ENCODE measurements at regions not wholly inside any gene's neighbourhood (a gene's known extent, or its start where the extent isn't known, plus 50 kb on each side); places are given as distances from the start of the nearest gene placed in this dataset.

DNA sequence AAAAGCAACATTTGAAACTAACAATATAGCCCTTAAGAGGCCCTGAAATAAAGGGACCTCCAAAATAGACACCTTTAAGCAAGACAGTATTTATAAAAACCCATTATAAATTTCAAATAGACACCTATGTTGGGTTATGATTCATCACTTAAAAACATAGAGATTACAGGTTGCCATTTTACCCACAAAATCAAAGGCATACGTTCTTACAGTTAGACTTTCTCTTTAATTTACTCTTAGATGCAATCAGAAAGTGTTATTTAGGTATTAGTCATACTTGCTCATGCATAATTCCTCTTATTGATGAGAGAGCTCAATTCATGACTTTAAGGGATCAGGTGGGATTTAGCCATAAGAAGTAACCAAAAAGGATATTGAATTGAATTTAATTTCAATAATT, 51.5 kb upstream of the TMEM200A start:
- DNase-seq (ENCODE audit: low spot score): no peak

DNA sequence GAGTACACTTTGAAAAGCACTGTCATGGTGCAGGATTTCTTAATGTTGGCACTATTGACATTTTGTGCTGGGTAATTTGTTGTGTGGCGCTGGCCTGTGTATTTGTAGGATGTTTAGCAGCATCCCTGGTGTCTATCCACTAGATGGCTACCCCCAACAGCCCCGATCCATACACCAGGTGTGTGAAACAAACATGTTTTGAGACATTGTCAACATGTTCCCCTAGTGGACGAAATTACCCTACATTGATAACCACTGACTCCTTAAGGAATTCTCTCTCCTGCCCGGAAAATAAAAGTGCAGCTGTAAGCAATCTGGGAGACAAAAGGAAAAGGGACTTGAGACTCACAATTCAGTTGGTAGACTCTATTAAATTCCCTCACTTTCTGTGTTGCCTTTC, 52.6 kb upstream of the TMEM200A start:
- DNase-seq (ENCODE audit: low spot score): no peak

DNA sequence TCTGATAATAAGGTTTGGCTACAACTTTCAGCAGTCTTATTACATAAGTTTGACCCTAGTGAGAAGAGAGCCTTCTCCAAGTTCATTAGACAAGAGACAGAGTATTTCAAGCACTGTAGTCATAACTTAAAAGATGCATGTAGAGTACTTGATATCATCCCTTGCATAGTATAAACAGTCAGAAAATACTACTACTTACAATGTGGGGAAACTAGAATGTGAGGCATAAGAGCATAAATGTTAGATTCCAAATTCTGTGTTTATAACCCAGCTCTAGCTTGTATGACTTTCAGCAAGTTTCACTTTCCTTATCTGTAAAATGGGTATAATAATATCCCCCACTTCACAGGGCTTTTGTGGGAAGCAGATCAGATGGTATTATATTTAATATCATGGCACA, 56.8 kb upstream of the TMEM200A start:
- no peak for DNase-seq (ENCODE audit: low spot score)

DNA sequence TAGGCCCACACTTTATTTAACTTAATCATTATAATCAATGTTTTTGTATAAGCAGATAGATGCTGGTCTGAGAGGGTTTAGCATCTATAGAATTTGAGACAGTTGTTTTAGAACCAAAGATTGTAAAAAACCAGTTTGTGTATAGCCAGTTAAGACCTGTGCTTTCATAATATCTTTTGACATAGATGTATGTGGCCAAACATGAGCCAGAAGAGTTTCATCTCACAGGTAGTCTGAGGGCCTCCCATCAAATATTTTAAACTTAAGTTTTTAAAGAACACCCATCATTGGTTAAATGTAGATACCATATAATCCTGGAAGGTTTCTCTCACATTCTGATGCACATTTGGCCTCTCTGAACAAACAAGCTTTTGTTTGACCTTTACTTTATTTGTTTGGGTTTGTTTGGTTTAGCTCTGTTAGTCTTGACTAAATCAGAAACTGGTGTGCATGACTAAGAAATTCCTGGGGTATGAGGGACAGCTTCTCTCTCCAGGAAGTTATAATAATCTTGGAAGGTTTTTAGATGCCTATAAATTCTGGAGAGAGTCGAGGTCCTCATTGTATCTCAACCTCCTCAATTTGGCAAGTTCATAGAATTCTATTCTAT, 58.0 kb upstream of the TMEM200A start:
- no peak for DNase-seq (ENCODE audit: low spot score)

DNA sequence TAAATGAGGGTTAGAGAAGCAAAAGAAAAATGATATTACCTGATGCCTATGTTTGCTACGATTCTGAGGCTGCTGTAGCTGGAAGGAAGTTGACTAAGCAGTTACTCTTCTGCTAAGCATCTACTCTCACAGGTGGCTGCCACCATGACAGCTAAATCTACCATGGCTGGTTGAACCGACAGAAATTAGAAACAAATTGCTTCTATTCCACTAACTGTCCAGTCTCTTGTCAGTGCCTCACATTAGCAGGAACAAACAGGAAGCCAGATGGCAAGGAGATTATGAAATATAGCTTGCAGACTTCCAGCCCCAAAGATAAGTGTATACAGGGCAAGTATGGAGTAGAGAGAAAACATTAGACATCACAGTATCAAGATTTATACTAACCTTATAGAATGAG, 59.4 kb upstream of the TMEM200A start:
- DNase-seq (ENCODE audit: low spot score): no peak

DNA sequence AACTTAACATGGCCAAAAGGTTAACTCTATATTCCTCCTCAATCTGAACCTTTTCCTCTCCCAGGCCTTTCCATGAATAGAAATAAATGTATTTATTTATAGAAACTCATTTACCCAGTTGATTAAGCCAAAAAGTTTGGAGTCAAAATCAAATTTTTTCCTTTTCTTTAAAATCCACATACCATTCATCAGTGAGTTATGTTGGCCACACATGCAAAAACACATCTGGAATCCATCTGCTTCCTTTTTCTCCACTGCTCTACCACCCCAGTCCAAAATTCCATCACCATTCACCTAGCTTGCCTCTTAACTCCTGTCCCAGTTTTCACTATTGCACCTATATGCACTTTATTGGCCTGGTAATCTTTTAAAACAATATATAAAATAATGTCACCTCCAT, 62.4 kb upstream of the TMEM200A start:
- DNase-seq (ENCODE audit: low spot score): no peak

DNA sequence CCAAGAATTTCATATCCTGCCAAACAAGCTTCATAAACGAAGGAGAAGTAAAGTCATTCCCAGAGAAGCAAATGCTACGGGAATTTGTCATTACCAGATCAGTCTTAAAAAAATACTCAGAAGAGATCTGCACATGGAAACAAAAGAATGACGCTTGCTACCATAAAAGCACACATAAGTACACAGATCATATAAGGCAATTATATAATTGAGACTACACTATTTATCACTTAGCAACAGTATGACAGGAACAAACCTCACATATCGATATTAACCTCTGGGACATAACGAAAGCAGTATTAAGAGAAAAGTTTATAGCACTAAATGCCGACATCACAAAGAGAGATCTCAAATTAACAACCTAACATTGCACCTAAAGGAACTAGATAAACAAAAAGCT, 67.6 kb upstream of the TMEM200A start:
- DNase-seq (ENCODE audit: low spot score): no peak

DNA sequence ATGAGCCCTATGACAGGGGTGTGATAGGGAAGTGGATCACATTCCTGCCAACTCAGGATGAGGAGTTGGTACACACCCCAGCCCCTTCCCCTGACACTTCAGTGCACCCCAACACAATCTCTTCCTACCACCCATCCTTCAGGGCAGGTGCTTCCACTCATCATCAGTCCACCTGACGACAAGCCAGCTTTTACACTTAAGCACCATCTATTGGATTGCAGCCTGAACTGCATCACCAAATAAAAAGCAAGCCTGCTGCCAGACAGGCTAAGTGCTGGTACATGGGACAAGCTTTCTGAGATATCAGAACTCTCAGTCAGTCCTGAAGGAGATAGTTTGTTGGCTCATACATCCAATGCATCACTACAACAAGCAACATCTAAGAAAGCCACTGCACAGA, 69.0 kb upstream of the TMEM200A start:
- no peak for DNase-seq (ENCODE audit: low spot score)

DNA sequence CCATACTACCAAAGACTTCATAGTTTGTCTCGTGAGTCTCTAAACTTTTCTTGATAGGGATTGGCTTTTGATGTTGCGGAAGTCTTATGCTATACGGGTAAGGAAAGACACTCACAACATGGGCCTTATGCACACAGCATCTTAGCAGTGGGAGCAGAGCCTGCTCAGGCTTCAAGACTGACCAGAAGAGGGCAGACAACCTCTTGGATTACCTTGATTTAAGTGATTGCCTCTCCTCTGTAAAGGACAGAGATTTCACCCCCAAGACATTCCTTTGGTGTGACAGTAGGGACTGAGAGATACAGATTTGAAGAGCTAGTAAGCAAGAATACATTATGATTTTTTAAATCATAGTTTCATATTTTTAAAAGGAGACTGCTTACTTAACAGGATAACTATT, 71.0 kb upstream of the SAMD3 start:
- peak; percentile 13 for DNase-seq (ENCODE audit: low spot score)

DNA sequence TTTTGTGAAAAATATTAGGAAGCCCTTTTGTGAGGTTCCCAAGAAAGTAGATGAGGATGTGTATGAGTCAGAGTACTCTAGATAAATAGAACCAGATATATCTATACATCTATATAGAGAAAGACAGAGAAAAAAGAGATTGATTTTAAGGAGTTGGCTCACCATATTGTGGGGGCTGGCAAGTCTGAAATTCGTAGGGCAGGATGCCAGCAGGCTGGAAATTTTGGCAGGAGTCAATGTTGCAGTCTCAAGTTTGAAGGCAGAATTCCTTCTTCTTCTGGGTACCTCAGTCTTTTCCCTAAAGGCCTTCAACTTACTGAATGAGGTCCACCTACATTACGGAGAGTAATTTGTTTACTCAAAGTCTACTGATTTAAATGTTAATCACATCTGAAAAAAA, 65.3 kb upstream of the SAMD3 start:
- DNase-seq (ENCODE audit: low spot score): no peak

DNA sequence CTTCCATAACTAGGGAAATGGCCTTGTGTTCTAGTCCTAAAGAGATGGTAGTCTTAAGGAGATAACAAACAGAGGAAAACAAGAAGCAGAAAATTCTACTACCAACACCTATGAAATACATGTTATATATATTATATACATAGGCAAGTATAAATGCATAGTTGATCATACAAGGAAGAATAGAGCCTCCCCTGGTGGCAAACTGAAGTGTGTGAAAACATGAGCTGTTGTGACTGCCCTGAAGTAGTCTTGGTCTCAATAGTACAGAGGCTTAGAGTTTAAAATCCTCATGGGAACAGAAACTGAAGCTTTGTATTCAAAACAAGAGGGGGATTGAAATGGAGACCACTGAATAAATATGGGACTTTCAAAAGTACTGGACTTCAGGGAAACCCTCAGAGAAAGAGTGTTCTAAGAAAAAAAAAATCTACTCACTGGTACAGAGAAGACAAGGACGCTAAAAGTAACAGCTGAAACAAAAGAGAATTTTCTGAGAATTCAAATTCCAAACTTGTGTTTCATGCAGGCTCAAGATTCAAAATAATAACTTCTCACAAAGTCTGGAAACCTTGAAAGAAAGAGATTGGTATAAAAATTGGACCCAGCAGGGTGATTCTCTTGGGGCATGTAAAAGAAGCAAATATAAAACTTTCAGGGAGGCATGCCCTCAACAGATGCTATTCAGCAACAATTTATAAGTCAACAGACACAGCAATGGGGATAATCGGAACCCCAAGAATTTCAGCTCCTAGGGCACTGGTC, 59.7 kb upstream of the SAMD3 start:
- no peak for DNase-seq (ENCODE audit: low spot score)

DNA sequence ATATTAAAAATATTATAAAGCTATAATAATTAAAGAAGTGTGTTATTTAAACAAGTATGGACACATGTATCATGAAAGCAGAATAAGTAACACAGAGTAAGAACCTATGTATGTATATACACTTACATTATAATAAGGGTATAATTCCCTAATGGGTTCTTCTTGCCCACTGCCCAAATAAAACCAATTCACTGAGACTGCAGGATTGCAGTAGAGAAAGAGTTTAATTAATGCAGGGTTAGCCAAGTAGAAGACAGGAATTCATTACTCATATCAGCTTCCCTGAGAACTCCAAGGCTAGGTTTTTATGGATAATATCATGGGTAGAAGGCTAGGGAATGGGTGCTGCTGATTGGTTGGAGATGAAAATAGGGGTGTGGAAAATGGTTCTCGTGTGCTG, 53.8 kb upstream of the SAMD3 start:
- DNase-seq (ENCODE audit: low spot score): no peak

DNA sequence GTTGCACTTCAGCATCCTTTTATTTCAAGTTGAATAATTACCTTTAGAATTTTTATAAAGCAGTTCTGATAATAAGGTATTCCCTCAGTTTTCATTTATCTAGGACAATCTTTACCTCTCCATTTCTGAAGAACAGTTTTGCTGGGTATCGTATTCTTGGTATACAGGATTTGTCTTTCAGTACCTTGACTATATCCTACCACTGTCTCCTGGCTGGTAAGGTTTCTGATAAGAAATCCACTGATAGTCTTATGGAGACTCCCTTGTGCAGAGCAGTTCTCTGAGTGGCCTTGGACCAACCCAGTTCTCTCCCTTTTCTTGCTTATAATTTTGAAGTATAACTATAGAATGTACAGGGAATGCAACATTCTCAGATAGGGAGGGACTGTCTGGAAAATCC, 51.3 kb upstream of the SAMD3 start:
- no peak for DNase-seq (ENCODE audit: low spot score)

Data from SK-N-DZ (cell line).